Stimulated activated CD4-positive, alpha-beta T cell treated with anti-CD3 and anti-CD28 coated beads, Interleukin-1b, Interleukin-23, amount 100 ng/mL, for 4 hours (primary cell): ENCODE measurements at regions not wholly inside any gene's neighbourhood (a gene's known extent, or its start where the extent isn't known, plus 50 kb on each side); places are given as distances from the start of the nearest gene placed in this dataset.

Source experiments
- DNase-seq, 2 donors: peaks; one replicate each; pipeline ENCODE4 v3.0.0-alpha.2; 2020; ENCODE audit warnings: low read depth in 2 of 2

- no peak for DNase-seq
Observed at GRCh38 chr14:85991156-85991555, 461.2 kb downstream of the FLRT2 start.

- DNase-seq: no peak
Observed at GRCh38 chr14:85987907-85988306, 458.0 kb downstream of the FLRT2 start.

GRCh38 chr14:85987292-85987691, 457.3 kb downstream of the FLRT2 start:
- no peak for DNase-seq

GRCh38 chr14:85978582-85979250, 448.8 kb downstream of the FLRT2 start:
- DNase-seq: no peak

- DNase-seq: no peak
Observed at GRCh38 chr14:85974602-85975001, 444.7 kb downstream of the FLRT2 start.

GRCh38 chr14:85963486-85963885, 433.5 kb downstream of the FLRT2 start:
- DNase-seq: no peak

GRCh38 chr14:85960756-85961155, 430.8 kb downstream of the FLRT2 start:
- DNase-seq: no peak

- DNase-seq: no peak
Observed at GRCh38 chr14:85959063-85959462, 429.1 kb downstream of the FLRT2 start.

- DNase-seq: no peak
Observed at GRCh38 chr14:85958069-85958468, 428.1 kb downstream of the FLRT2 start.

- no peak for DNase-seq
Observed at GRCh38 chr14:85953265-85953664, 423.3 kb downstream of the FLRT2 start.

GRCh38 chr14:85948153-85948552, 418.2 kb downstream of the FLRT2 start:
- DNase-seq: no peak

GRCh38 chr14:85947461-85948139, 417.7 kb downstream of the FLRT2 start:
- no peak for DNase-seq

GRCh38 chr14:85943192-85943591, 413.2 kb downstream of the FLRT2 start:
- DNase-seq: no peak

- DNase-seq: no peak
Observed at GRCh38 chr14:85934886-85935254, 404.9 kb downstream of the FLRT2 start.

GRCh38 chr14:85934123-85934885, 404.4 kb downstream of the FLRT2 start:
- DNase-seq: peak; percentile 17 to 44

- no peak for DNase-seq
Observed at GRCh38 chr14:85921241-85921640, 391.3 kb downstream of the FLRT2 start.

- DNase-seq: no peak
Observed at GRCh38 chr14:85917716-85918115, 387.8 kb downstream of the FLRT2 start.

- DNase-seq: no peak
Observed at GRCh38 chr14:85915711-85916110, 385.8 kb downstream of the FLRT2 start.

GRCh38 chr14:85912141-85912540, 382.2 kb downstream of the FLRT2 start:
- DNase-seq: no peak

- DNase-seq: no peak
Observed at GRCh38 chr14:85911044-85911443, 381.1 kb downstream of the FLRT2 start.

GRCh38 chr14:85909581-85909980, 379.6 kb downstream of the FLRT2 start:
- DNase-seq: no peak

GRCh38 chr14:85907536-85907935, 377.6 kb downstream of the FLRT2 start:
- DNase-seq: no peak

GRCh38 chr14:85897808-85898207, 367.9 kb downstream of the FLRT2 start:
- no peak for DNase-seq
